NCI-H187 (cell line): ENCODE measurements at regions not wholly inside any gene's neighbourhood (a gene's known extent, or its start where the extent isn't known, plus 50 kb on each side); places are given as distances from the start of the nearest gene placed in this dataset.
"Not testable (repeated sequence)": the region's sequence is repeated elsewhere in the genome, so short reads cannot be mapped to it uniquely, and the experiment has no call there.

Experiments used
- DNase-seq, 2 experiments: peaks; one replicate each; lab custom pipeline; 2025; lab: John Stamatoyannopoulos, UW

GRCh38 chr7:19537942-19538401 is 170.9 kb downstream of the POLR1F start:
- DNase-seq: peak; percentile 21 to 60

DNA sequence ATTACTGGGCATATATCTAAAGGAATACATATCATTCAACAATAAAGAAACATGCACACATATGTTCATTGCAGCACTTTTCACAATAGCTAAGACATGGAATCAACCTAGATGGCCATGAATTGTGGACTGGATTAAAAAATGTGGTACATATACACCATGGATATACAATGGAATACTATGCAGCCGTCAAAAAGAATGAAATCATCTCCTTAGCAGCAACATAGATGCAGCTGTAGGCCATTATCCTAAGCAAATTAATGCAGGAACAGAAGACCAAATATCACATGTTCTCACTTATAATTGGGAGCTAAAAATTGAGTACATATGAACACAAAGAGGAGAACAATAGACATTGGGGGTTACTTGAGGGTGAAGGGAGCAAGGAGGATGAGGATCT is 175.6 kb downstream of the POLR1F start:
- DNase-seq: no peak

GRCh38 chr7:19530852-19531251 is 178.0 kb downstream of the POLR1F start:
- no peak for DNase-seq

- DNase-seq: no peak
Observed at GRCh38 chr7:19530261-19530660, 178.6 kb downstream of the POLR1F start.

DNA sequence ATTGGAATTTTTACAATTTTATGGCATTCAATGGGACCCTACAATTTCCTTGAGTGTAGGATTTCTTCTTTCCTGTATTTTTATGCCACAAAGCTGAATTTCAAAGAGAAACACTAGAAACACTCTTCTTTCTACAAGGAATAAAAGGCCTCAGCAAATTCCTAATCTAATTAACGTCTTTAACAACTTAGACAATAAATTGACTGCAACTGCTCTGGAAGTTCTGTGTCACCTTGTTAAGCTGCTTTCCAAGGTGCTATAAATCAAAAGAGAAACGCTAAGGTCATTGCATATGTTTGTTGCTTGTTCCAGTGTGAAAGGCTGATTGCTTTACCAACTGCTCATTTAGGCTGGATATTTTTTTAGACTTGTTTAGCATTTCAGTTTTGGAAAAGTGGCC is 182.2 kb downstream of the POLR1F start:
- DNase-seq: no peak

GRCh38 chr7:19522486-19522885 is 186.4 kb downstream of the POLR1F start:
- no peak for DNase-seq

- no peak for DNase-seq
Observed at GRCh38 chr7:19520392-19520791, 188.4 kb downstream of the POLR1F start.

GRCh38 chr7:19519443-19520021 is 189.3 kb downstream of the POLR1F start:
- DNase-seq: peak; percentile 17

DNA sequence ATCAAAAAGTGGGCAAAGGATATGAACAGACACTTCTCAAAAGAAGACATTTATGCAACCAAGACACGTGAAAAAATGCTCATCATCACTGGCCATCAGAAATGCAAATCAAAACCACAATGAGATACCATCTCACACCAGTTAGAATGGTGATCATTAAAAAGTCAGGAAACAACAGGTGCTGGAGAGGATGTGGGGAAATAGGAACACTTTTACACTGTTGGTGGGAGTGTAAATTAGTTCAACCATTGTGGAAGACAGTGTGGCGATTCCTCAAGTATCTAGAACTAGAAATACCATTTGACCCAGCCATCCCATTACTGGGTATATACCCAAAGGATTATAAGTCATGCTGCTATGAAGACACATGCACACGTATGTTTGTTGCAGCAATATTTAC is 191.3 kb downstream of the POLR1F start:
- DNase-seq: not testable (repeated sequence)

- no peak for DNase-seq
Observed at GRCh38 chr7:19508821-19509220, 200.0 kb downstream of the POLR1F start.

DNA sequence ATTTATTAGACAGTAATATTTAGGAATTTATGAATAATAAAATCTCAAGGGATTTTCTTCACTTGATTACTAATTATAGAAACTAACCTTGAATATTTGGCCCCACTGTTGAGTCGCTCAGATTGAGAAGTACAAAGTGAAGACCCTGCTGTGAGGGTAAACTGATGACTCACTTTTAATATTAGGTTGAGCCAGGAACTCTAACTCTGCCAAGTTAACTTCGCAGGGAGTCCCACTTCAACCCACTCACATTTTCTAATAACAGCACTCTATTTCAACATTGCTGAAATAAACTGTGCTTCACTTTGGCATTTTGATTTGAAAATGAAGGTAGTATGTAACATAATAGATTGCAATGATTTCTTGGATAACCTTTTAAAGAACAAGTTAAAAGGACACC is 200.7 kb downstream of the POLR1F start:
- no peak for DNase-seq

DNA sequence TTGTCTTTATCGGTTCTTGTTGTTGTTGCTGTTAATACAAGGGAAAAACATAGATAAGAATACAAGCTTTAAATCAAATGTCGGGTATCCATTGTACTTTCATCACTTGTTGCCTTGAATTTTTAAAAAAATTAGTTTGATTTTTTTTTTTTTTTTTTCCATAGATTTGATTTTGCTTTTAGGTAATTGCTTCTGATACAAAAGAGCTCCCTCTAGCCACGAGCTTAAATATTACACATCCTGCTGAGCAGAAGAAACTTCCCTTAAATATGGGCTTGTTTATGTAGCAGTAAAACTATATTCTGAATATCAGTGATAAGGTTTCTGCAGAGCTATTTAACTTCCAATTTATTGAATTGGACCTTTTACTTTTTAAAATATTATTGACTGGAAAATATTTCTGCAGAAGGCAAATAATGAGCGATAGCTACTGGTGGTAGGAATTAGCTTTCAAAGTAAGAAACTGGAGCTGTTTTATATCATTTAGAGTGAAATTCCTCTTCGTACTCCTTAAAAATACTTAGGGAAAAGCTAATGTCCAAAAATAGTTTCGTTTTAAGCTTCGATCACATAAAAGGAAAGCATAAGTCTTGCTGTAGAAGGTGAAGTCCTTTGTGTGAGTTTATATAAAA is 216.9 kb downstream of the POLR1F start:
- no peak for DNase-seq

DNA sequence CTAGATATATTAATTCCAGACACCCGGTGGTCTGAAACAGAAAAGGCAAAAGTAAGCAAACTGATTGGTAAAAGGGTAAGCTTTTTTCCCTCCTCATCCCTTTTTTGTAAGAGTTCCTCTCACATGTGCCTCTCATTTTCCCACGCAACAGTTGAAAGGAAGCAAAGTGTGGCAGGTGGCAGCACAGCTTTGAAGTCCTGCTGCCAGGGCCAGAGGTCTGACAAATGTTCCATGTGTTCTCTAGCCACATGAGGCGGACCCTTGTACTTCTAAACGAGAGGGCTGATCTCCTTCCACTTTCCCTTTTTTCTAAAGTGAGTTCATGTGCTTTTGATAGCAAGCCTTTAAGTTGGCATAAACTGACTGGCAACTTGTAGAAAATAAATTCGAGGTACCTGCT is 217.5 kb downstream of the POLR1F start:
- DNase-seq: no peak

GRCh38 chr7:19489162-19489820 is 219.5 kb downstream of the POLR1F start:
- DNase-seq: no peak

DNA sequence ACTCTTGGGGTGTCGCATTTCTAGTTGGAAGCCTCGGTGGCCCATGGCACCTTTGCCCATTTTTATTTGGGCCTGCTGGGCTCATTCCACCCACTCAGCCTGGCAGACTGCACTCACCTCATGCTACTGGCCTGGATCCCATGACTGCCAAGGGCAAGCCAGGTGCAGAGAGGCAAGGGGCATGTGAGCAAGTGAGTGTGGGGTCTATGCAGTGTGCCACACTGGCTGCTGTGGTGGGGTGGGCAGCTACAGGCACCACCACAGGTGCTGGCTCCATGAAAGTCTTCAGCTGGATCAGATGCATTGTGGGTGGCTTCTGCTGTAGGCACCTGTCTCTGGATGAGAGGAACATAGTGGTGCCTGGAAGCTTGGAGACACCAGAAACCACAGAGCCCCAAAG is 220.8 kb downstream of the POLR1F start:
- no peak for DNase-seq

- DNase-seq: no peak
Observed at GRCh38 chr7:19482628-19483027, 226.2 kb downstream of the POLR1F start.

GRCh38 chr7:19480383-19480782 is 228.5 kb downstream of the POLR1F start:
- no peak for DNase-seq

GRCh38 chr7:19470031-19470430 is 238.8 kb downstream of the POLR1F start:
- no peak for DNase-seq

DNA sequence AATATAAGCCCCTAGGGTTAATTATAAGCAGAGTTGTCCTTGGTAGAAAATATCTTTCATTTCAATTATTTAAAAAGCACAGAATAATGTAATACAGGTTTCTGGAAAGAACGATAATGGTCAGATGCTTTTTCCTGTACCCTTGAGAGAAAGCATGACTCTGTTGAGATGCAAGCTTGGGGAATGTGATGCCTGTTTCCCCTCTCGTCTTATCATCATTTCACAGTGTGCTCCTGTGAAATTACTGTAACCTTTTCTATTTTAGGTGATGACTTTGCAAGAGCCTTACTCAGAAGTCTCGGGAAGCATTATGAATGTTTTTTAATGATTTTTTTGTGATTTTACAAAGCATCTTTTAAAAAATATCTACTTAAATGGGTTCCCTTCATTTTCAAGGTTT is 243.0 kb downstream of the POLR1F start:
- no peak for DNase-seq

GRCh38 chr7:19464751-19465150 is 244.1 kb downstream of the POLR1F start:
- no peak for DNase-seq

DNA sequence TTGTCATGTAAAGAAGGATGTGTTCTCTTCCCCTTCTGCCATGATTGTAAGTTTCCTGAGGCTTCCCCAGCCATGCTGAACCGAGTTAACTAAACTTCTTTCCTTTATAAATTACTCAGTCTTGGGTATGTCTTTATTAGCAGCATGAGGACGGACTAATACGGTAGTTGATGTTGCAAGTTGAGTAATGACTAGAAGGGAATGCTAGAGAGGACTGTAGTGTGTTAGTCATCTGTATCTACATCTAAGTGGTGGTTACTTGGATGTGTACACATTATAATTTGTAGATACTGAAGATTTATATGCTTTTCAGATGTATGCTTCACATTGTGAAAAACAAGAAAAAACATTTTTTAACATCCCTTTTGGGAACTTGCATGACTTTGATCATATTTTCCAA is 244.6 kb downstream of the POLR1F start:
- no peak for DNase-seq

GRCh38 chr7:19463581-19463980 is 245.3 kb downstream of the POLR1F start:
- no peak for DNase-seq

GRCh38 chr7:19455623-19456022 is 253.2 kb downstream of the POLR1F start:
- peak in 1 of 2 experiments; percentile 73 for DNase-seq

DNA sequence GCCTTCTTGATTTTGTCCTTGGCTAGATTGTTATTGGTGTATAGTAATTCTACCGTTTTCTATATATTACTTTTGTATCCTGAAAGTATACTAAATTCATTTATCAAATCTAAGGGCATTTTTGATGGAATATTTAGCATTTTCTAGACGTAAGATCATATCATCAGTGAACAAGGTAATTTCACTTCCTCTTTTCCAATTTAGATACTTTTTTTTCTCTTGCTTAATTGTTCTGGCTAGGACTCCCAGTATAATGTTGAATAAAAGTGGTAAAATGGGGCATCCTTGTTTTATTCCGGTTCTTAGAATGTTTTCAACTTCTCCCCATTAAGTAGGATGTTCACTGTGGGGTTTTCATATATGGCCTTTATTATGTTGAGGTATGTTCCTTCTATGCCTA is 260.7 kb downstream of the POLR1F start:
- no peak for DNase-seq
